CD4-positive, alpha-beta T cell treated with Interleukin-10 for 1 hour (primary cell): ENCODE measurements at regions not wholly inside any gene's neighbourhood (a gene's known extent, or its start where the extent isn't known, plus 50 kb on each side); places are given as distances from the start of the nearest gene placed in this dataset.
"Not testable (repeated sequence)": the region's sequence is repeated elsewhere in the genome, so short reads cannot be mapped to it uniquely, and the experiment has no call there.

Experiments used
- DNase-seq: peaks from one replicate; pipeline ENCODE4 v3.0.0-alpha.2; 2020

DNA sequence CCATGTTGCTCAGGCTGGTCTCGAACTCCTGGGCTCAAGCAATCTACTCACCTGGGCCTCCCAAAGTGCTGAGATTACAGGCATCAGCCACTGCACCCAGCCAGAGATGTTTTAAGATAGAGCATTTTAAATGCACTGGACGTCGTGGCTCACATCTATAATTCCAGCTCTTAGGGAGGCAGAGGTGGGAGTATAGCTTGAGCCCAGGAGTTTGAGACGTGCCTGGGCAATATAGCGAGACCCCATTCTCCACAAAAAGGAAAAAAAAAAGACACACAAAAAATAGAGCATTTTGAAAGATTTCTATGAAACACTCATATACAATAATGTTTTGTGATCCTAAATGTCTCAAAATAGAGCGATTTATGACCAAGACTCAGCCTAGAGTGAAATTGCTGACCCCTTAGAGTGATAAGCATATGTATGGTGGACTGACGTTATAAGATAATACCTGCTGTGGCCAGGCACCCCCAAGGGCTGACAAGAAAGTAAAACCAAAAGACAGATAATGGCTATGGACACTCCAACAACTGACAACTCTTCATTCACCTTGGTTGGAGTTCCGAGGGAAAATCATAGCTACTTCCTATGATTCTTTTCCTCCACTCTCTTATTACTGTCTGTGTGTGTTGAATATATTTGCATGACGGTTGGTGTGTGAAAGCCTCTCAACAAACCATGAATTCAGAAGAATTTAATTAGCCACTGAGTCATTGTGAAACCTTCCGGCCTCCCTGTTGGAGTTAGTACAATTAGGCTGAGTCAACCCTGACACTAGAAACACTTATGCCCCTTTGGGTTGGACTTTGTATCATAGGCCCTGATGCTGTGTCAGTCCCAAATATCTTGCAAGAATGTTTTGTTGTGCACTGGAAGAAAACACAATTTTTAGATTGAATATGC is 526.5 kb upstream of the NUDT12 start:
- DNase-seq: no peak

DNA sequence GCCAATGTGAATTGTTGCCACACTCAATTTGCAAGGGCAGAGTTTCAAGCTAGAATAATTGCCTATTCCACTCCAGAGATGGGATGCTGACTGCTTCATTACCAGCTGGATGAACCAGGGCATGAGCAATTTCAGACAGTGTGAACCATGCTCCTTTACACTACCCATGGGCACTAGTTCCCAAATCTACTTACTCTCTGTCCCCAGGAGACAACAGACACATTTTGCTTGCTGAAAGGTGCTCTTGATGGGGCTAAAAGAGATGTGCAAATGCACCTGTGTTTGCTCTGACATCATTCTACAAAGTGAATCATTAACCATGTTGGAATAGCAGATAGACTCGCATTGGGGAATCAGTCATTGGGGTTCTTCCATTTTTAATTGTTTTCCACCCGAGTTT is 522.3 kb upstream of the NUDT12 start:
- DNase-seq: no peak

DNA sequence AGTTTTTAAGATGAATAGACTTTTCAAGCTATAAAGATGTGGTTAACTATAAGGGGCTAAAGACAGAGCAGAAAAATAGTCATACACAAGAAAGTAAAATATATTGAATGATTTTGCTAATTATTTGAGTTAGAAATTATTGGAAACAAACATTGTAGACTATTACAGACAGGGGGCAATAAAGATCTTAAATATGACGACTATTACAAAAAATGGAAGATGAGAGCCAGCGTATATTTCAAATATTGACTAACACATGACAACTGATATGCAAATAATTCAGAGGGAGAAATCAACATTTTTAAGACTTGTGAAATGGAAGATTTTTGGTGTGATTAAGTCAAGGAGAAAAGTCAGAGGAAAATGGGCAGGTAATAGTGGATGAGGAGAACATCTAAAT is 520.2 kb upstream of the NUDT12 start:
- DNase-seq: no peak

DNA sequence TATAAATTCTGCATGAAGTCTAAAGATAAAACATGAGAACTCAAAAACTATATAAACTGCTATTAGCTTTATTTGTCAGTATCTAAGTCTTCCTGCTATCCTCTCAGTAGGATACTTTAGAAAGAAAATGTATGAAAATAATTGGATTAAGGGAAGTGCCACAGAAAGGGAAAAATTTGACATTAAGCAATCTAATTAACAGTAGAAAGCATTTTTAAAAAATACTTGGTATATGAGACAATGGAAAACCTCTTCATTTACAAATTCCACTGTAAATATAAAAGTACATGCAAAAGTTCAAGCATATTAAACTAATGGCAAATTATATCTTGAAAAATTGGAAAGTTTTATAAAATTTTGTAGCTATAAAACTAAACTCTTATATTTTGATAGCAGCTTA is 518.6 kb upstream of the NUDT12 start:
- no peak for DNase-seq

DNA sequence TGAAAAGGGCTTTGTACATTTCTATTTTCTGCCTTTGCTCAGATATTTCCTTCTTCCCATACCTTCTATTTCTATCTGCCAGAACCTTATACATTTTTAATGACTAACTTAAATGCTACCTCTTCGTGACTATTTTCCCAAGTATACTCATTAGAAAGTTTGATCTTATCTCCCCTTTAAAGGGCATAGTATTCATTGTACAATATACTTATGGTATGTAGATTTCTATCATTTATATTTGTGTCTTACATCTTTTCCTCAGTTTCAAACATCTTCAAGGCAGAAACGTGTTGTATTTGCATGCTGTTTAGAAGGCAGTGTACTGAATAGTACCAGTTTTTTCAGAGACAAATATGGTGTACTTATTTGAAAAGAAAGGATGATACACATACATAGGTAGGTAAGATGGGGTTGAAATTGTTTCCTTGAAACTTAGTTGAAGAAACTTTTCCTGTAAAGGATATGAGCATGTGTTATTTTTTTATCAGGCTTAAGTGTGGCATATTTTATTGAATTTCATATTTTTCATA is 518.1 kb upstream of the NUDT12 start:
- DNase-seq: no peak

DNA sequence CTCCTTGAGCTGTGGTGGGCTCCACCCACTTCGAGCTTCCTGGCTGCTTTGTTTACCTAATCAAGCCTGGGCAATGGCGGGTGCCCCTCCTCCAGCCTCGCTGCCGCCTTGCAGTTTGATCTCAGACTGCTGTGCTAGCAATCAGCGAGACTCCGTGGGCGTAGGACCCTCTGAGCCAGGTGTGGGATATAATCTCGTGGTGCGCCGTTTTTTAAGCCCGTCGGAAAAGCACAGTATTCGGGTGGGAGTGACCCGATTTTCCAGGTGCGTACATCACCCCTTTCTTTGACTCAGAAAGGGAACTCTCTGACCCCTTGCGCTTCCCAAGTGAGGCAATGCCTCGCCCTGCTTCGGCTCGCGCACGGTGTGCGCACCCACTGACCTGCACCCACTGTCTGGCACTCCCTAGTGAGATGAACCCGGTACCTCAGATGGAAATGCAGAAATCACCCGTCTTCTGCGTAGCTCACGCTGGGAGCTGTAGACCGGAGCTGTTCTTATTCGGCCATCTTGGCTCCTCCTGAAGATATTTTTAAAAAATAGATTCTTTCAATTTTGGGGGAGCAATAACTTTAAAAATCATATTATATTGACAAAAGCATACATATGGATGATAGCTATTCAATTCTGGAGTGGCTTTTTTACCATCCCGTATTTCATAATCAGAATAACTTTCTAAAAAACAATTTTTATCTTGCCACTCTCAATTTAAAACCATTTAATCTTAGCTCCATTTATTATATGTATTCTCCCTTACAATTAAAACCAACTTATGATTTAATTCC is 517.5 kb upstream of the NUDT12 start:
- DNase-seq: not testable (repeated sequence)

DNA sequence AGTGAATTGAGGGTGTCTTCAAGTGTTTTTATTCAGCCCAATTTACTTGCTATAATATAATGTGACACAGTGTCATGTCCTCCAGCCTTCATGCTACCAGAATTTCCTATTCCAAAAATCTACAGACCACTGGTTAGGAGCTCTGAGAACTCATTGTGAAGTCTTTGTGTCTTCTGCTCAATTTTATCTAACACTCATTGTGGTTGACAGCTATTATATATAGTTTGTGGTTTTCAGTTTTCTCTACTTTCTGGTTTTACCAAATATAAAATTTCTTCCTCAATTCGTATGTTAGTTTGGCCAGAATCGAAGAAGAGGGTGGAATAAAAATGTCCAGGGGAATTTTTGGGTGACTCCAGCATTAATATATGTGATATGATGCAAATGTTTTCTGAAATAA is 509.3 kb upstream of the NUDT12 start:
- DNase-seq: no peak

DNA sequence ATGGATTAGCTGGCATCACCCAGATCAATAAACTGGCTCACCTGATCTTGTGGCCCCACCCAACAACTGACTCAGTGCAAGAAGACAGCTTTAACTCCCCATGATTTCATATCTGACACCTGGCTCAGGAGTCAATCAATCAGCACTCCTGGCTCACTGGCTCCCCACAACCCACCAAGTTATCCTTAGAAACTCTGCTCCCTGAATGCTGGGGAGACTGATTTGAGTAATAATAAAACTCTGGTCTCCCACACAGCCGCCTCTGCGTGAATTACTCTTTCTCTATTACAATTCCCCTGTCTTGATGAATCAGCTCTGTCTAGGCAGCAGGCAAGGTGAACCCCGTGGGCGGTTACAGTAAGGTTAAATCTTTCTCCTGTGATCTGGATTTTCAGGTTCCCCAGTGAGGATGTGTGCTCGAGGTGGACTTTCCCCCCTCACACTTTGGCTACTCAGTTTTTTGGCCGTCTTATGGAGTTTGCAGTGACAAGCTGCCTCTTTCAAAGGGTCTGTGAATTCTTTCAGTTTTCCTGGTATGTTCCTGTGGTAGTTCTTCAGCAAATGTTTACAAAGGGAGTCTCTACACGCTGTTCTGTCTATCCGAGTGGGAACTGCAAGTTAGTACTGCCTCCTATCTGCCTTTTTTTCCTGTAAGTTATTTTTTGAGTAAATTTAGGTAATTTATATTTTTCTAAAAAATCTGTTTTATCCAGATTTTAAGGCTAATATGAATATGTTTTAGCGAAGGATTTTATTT is 500.2 kb upstream of the NUDT12 start:
- no peak for DNase-seq

DNA sequence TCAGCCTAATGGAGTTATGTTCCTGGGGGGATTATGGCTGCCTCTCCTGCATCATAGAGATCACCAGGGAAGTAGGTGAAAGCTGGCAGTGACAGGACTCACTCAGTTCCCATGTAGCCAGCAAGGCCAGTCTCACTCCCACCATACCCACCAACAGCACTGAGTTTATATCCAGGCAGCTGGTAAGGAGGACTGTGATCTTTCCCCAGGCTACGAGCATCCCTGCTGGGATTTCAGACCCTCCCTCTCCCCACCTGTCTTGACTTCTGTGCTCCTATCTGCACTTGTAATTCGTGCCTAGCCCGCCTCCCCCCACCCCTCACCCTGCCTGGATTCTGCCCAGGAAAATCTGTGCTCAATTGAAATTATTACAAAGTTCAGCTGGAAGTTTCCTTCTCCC is 499.1 kb upstream of the NUDT12 start:
- no peak for DNase-seq

DNA sequence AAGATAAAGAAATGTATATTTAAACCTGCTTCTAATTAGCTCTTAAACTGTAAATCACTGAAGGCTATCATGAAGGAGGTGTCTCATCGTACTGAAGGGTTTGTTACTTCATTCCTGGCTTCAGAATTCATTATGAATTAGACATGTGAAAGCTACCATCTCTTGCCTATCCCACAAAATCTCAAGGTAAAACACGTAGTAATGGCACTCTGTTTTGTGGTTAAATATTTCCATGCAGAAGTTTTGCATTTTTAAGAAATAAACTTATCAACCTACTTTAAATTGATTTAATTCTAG is 490.7 kb upstream of the NUDT12 start:
- no peak for DNase-seq

DNA sequence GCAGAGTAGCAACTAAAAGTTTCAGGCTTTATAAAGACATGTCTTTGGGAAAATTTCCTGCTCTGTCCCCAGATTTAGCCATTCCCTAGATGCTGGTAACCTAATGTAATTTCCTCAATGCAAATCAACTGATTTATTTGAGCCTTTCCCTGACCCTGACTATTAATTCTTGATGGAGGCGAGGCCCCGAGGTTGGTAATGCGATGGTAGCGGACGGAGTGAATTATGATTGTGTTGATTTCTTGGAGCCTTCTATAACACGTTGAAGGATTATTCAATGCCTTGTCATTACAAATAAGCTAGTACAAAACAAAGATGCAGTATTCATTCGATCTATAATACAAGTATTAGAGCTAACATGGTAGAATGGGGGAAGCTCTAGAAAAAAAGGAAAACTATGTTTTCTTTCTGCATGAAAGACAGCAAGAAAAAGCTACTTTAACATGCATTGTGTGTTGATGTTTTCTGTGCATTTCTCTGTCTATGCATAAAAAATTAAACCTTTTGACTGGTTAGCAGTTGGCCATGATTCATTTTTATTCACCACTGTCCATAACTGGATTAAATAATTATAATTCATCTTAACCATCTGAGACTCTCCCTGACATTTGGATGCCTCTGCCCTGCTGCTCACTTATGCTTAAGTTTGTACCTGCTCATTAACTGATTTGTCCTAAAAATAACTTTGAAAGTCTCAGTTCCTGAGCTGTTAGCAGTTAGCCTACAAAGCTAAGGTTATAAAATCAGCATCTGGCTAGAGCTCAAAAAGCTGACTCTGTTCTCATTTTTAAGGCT is 490.2 kb upstream of the NUDT12 start:
- DNase-seq: no peak

DNA sequence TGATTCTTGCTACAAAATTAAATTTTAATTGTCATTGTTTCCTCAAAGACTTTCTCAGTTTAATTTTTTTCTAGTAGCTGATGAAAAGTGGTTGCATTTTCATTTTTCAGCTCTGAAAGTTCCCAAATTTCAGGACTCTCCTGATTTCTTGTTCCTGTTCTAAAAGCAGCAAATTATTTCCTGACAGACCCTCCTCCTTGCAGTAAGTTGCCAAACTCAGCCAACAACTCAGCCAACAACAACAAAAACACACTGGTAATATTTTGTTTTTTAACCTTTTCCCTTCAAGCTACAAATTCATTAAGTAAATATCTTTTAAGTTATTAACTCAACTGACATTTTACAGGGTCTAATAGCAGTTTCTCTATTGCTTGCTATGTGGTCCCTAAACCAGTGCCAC is 487.8 kb upstream of the NUDT12 start:
- DNase-seq: no peak

DNA sequence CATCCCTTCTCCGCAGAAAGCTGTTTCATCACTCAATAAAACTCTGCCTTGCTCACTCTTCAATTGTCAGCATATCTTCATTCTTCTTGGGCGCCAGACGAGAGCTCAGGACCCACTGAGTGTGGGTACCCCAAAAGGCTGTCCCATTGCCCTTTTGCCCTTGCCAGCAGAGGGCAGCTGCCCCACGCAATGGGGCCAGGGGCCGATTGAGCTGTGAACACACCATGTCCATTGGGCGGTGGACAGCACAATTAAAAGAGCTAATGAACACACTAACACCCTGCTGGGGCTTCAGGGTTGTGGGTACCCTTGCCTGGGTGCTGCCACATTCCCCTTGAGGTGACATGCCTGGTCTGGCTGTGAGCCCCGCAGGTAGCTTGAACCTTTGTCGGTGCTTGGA is 487.2 kb upstream of the NUDT12 start:
- DNase-seq: no peak

DNA sequence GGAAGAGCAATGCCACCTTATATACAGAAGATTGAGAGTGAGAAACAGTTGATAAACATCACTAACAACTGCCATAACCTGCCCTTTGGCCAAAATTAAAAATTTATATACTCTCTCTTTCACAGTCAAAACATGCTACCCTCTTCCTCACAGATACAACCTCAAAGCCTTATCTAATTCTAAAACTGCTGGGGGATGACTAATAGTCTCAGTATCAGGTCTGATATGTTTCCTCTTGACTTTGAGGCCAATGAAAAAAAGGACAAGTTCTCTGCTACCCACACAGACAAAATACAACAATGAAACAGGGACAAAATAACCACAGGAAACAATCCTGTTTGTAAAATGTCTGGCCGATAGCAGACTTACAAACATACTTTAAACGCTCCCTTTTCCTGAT is 485.6 kb upstream of the NUDT12 start:
- DNase-seq: no peak

DNA sequence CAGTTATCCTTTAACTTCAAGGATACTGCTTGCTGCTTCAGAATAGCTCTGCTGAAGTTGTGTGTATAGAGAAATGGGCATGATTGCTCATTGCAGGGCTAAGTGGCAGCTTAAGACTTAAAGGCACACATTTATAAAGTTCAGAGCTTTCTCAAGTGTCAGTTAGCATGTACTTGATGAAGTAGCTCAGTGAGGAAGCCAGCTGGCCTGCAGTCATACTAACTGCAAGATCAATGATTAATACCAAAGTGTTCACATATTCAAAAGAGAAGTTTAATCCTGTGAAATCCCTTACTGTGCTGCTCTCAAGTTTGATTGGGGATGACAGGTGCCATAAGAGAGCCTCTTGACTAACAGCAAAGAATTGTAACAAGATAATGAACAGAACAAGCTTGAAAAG is 483.4 kb upstream of the NUDT12 start:
- DNase-seq: no peak

DNA sequence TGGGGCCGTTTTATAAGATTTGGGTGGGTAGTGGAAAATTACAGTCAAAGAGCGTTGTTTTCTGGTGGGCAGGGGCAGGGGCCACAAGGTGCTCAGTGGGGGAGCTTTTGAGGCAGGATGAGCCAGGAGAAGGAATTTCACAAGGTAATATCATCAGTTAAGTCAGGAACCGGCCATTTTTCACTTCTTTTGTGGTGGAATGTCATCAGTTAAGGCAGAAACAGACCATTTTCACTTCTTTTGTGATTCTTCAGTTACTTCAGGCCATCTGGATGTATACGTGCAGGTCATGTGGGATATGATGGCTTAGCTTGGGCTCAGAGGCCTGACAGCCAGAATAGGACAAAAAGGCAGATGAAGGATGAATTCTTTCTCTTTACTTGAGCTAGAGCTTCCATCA is 477.3 kb upstream of the NUDT12 start:
- DNase-seq: not testable (repeated sequence)

DNA sequence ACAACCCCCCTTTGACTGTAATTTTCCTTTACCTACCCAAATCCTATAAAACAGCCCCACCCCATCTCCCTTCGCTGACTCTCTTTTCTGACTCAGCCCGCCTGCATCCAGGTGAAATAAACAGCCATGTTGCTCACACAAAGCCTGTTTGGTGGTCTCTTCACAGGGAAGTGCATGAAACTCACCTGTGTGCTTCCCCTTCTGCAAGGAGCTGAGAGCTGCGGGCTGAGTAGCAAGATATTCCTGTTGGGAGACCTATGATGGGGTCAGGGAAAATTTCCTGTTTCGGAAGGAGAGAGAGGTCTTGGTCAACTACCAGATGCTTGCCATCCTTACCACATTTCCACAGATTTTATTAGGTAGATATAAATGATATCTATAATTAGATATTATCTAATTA is 474.5 kb upstream of the NUDT12 start:
- DNase-seq: not testable (repeated sequence)

DNA sequence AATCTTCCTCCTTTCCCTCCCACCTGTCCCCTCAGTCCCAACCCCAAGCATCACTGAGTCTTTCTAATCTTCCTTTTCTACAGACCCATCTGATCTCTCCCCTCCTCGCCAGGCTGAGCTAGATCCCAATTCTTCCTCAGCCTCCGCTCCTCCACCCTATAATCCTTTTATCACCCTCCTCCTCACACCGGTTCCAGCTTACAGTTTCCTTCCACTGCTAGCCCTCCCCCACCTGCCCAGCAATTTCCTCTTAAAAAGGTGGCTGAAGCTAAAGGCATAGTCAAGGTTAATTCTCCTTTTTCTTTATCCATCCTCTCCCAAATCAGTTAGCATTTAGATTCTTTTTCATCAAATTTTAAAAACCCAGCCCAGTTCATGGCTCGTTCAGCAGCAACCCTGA is 470.6 kb upstream of the NUDT12 start:
- not testable (repeated sequence) for DNase-seq

DNA sequence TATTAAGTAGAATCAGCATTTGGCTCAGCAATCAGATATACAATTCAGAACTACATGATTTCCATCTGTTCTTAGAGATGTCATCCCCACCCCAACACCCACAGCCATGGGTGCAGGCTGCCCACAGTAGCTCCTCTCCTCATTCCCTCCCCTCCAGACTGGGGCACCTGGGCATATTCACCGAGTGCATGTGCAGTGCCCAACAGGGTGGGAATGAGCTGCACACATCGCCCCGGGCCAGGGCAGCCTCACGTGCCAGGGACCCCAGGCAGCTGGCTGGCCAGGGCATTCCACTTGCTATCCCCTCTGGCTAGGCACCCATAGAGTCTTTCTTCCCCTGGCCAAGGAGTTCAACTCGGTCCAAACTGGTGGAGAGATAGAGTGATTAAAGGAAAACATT is 461.9 kb upstream of the NUDT12 start:
- DNase-seq: no peak

DNA sequence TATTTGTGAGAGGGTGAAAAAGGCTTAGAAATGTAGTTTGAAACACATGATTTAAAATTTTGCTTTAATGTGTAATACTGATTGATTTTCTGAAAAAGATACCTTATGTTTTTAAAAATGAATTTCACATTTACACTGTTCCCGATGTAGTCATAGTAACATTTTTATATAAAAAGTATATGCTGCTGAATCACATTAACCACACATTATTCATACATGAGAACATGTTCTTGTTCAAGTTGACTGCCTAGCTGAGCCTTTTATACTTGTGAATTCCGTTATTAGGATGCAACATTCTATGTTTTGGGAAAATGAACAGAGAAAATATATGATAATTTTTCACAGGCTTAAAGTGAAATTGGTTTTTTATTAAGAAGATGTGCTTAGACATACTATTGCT is 461.1 kb upstream of the NUDT12 start:
- DNase-seq: no peak

DNA sequence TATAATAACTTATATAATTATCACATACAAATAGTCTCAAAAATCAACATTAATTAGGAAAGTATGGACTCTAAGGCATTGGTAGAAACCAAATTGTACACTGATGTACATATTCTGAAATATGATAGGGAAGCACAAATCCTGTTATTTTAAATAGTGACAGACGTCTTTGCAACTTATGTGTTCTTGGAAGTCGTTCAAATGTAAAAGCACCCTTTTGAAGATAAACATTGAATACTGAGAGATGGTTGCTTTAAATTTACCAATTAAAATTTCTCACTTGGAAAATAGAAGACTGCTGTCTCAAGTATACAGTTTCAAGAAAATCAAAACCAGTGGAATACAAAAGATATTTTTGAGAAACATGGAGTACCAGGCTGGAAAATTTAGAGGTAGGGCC is 457.4 kb upstream of the NUDT12 start:
- DNase-seq: no peak

DNA sequence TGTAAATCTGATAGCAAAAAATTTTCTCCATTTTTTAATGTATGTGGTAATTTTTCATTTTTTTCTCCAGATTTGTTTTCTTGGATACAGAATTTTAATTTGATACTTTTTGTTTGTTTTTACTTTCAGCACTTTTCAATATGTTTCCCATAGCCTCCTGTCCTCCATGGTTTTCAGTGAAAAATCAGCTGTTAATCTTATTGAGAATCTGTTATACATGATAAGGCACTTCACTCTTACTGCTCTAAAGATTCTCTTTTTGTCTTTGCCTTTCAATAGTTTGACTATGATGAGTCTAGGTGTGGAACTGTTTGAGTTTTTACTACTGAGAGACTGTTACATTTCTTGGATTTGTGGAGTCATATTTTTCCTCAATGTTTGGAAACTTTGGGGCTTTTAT is 455.7 kb upstream of the NUDT12 start:
- no peak for DNase-seq

DNA sequence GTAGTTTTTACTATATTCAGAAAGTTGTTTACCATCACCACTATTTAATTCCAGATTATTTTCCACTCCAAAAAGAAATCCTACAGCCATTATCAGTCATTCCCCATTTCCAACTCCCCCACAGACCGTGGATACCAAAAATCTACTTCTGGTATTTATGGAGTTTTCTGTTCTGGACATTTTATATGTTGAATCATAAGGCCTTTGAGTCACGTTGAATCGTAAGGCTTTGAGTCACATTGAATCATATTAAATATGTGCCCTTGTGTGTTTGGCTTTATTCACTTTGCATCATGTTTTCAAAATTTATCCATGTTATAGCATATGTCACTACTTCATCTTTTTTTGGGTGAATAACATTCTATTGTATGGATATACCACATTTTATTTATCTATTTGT is 454.1 kb upstream of the NUDT12 start:
- DNase-seq: no peak
